Esophagus squamous epithelium (tissue), 4 donors: ENCODE measurements at regions not wholly inside any gene's neighbourhood (a gene's known extent, or its start where the extent isn't known, plus 50 kb on each side); places are given as distances from the start of the nearest gene placed in this dataset.

Source experiments
- POLR2A ChIP-seq, 4 donors: fragments of 450-650 bp; IDR thresholded peaks; one replicate each; pipeline ENCODE4 v1.6.1; 2017; ENCODE audit warnings: antibody characterized with exemption in 4 of 4, mild to moderate bottlenecking in 4 of 4, moderate library complexity in 3 of 4
- TF ChIP-seq, protein P1 (sequence below), 6 experiments: fragments of 450-650 bp in 4 of 6; fragments of 200-600 bp in 2 of 6; sonication (generic) in 2 of 6; IDR thresholded peaks; one replicate each; pipeline ENCODE4 v1.5.1; 2016 to 2019; ENCODE audit warnings: antibody characterized with exemption in 6 of 6, mild to moderate bottlenecking in 4 of 6, moderate library complexity in 4 of 6

DNA sequence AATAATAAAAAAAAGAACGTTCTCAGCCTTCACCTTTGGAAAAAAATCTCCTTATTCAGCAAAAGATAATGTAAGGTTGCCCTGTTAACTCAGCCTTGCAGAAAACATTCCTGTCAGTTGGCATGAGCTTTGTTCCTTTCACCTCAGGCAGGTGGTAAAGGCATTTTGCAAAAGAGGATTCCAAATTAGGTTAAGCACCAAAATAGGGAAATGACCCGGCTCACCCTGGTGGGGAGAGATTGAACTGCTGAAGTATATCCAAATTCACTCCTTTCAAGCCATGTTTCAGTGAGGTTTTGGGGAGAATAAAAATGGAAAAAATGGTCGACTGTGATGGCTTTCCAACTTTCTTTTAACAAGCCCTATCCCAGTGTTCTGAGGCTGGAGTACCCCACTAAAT, 1988.8 kb upstream of the PIK3C3 start:
- TF ChIP-seq, protein P1, sequence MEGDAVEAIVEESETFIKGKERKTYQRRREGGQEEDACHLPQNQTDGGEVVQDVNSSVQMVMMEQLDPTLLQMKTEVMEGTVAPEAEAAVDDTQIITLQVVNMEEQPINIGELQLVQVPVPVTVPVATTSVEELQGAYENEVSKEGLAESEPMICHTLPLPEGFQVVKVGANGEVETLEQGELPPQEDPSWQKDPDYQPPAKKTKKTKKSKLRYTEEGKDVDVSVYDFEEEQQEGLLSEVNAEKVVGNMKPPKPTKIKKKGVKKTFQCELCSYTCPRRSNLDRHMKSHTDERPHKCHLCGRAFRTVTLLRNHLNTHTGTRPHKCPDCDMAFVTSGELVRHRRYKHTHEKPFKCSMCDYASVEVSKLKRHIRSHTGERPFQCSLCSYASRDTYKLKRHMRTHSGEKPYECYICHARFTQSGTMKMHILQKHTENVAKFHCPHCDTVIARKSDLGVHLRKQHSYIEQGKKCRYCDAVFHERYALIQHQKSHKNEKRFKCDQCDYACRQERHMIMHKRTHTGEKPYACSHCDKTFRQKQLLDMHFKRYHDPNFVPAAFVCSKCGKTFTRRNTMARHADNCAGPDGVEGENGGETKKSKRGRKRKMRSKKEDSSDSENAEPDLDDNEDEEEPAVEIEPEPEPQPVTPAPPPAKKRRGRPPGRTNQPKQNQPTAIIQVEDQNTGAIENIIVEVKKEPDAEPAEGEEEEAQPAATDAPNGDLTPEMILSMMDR (IDR thresholded peaks at IDR 0.05), result peak in 4 of 6 experiments; percentile 9 to 45 (median 14)
- TF ChIP-seq POLR2A (IDR thresholded peaks at IDR 0.05), result no peak
